GM21515 (cell line): ENCODE measurements at regions not wholly inside any gene's neighbourhood (a gene's known extent, or its start where the extent isn't known, plus 50 kb on each side); places are given as distances from the start of the nearest gene placed in this dataset.

Source experiments
- ATAC-seq: cut with Tn5 transposase; IDR thresholded peaks from one replicate; pipeline ENCODE4 v1.9.1; 2021; ENCODE audit not compliant: unreplicated experiment

DNA sequence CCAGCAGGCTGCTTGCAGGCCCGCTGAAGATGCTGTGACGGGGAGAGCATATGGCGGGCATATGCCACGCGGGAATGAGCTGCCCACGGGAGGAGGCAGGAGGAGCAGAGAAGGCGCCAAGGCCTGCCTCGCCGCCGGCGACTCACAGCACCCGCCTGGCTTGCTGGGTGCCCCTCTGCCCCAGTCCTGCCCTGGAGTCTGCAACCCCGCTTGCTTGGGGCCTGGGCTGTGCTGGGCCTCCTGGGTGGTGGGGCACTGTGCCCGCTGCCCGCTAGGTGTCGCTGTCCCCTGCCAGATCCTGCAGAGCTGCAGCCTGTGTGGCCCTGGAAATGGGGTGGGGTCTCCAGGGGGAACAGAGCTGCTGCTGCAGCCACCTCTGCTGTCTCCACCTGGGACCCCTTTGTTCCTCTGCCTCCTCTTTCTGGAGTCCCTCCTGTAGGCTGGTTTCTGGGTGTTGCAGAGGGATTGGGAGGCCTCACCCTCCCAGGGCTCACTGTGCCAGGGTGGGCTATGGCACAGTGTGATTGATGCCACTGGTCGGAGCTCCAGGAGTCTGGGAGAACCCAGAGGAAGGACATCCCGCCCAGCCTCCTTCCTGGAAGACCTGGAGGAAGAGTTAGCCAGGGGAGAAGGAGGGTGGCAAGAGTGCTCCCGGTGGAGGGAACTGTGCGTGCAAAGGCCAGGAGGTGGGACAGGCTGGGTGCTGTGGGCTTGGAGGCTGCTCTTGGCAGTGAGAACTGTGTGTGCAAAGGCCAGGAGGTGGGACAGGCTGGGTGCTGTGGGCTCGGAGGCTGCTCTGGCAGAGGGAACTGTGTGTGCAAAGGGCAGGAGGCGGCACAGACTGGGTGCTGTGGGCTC lies 141.0 kb upstream of the CIBAR2 start:
- ATAC-seq, result no peak

DNA sequence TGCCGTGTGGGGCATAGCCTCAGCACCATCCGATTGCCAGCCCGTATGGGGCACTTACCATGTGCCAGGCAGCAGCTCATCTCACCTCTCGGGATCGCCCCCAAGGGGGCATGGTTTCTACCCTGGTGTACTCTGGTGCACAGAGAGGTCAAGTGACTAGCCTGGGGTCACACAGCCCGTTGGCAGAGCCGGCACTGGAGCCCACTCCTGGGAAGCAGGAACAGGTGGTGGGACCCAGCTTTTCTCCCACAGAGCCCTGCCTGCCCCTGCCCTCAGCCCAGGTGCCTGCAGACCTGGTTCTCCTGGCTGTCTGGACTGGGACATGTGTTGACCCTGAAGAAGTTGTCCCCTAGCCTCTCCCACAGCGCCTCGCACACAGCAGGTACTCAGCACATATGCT lies 141.8 kb upstream of the CIBAR2 start:
- no peak for ATAC-seq

DNA sequence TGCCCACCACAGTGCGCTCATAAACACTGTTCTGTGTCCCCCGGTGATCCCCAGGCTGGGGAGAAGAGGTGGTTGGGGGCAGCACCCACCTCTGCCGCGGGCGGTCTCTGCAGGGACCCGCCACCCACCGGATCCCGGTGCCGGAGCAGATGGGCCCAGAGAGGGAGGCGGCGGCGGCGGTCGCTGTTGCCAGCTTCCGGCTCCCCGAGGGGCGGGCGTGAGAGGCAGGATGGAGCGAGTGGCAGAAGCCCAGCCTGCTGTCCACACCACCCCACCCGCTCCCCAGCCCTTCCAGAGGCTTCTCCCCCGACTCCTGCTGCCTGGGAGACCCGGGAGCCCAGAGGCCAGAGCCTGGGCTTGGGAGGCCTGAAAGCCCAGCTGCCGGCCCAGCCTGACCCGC lies 142.6 kb upstream of the CIBAR2 start:
- ATAC-seq, result no peak

- ATAC-seq, result no peak
These were observed 143.5 kb upstream of the CIBAR2 start for GRCh38 chr16:85255777-85256176.

DNA sequence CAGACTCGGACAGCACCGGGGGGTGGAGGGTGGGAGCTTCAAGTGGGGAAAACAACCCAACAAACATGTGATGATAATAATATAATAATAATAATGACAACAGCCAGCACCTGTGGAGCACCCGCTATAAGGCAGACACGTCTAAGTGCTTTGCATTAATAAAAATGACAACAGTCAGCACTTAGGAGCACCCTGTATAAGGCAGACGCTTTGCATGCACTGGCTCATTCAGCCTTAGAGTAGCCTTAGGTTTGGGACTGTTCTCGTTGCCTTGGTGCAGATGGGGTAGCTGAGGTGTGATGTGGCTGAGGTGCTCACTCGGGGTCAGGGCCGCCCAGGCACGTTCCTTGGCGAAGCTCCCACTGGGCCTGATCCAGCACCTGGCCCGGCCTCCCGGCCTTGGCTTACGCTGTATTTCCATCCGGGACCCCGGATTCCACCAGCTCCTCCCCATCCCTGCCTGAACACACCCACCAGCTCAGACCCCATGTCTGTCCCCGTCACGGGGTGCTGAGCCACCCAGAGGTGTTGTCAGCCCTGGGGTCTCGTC lies 144.0 kb upstream of the CIBAR2 start:
- ATAC-seq, result no peak

GRCh38 chr16:85257483-85257882 lies 145.2 kb upstream of the CIBAR2 start:
- no peak for ATAC-seq

DNA sequence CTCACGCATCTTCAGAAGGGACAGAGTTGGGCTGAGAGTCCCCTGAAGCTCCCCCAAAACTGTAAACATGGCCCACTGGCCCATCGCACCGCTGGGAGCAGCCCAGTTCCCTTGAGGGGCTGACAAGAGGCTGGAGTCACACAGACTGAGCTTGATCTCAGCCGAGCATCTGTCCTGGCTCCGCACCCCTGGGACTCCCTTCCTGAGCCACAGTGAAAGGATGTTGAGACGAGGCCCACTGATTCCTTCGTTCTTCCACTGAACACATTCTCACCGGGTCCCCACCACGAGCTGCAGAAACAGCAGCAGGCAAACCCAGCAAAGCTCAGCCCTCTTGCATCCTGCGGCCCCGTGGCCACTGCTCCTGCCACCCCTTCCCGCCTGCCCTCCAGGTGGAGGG lies 145.9 kb upstream of the CIBAR2 start:
- ATAC-seq, result no peak

DNA sequence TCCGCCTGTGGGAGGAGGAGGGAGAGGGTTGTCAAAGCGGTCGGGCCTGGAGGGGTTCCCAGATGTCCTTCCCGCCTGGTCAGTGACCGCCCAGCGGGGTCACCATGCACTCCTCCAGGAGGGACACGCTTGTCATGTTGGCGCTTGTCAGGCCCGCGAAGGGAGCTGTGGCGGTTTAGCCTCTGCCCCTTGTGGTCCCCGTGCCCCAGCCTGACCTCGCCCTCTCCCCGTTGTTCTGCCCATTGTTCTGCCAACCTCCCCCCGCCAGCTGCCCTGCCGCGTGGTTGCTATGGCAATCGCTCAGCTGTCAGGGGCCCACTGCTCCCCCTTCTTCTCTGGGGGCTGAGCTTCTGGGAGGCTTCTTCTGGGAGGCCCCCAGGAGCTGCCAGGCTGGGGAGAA lies 146.4 kb upstream of the CIBAR2 start:
- ATAC-seq, result no peak

- ATAC-seq, result no peak
These were observed 147.0 kb upstream of the CIBAR2 start for GRCh38 chr16:85259115-85259831.

DNA sequence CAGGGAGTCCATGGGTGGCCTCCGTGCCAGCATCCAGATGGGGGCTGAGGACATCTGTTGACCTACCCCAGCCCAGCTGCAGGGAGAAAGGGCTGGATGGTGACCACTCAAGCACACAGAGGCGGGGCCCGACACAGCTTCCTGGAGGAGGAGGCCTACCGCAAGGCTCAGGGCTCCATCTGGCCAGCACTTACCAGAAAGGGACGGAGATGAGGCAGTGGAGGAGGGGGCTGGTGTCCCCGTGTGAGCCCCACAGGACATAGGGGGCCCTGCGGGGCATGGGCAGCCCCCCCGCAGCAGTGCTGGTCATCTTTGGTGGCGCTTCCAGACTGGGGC lies 147.5 kb upstream of the CIBAR2 start:
- ATAC-seq, result no peak

GRCh38 chr16:85261204-85261603 lies 148.9 kb upstream of the CIBAR2 start:
- ATAC-seq, result no peak

DNA sequence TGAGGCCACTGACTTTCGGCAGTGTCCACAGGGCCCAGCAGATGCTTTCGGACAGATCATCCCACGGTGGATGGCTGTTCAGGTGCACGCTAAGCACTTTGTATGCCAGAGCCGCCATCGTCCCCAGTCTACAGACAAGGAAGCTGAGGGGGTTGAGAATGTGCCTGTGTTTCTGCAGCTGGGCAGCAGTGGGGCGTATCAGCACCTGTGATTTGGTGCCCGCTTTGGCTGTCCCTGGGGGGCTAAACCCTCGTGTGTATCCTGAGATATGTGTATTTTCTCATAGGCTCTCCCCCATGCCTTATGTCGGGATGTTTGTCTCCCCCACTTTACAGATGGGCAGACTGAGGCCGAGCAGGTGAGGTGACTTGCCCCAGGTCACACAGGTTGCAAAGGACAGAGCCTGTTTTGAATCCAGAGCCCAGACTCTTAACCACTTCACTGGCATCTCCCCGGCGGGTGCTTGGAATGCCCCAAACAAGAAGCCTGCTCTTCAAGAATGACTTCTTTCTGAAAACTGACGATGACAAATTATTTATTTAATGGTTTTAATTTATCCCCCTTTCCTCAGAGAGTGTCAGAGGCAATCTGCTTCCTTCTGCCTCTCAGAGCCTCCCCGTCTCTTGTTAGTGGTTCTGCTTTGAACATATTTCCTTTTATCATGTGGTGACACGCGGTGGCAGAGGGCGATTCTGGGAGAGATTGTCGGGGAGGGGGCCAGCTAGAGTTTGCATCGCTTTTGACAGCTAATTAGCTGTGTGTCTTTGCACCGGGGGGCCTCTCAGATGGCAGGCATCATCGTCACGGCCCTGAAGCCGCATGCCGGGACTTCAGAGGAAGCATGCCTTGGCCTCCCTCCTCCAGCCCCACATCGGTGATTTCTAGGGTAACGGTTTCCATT lies 149.6 kb upstream of the CIBAR2 start:
- no peak for ATAC-seq

DNA sequence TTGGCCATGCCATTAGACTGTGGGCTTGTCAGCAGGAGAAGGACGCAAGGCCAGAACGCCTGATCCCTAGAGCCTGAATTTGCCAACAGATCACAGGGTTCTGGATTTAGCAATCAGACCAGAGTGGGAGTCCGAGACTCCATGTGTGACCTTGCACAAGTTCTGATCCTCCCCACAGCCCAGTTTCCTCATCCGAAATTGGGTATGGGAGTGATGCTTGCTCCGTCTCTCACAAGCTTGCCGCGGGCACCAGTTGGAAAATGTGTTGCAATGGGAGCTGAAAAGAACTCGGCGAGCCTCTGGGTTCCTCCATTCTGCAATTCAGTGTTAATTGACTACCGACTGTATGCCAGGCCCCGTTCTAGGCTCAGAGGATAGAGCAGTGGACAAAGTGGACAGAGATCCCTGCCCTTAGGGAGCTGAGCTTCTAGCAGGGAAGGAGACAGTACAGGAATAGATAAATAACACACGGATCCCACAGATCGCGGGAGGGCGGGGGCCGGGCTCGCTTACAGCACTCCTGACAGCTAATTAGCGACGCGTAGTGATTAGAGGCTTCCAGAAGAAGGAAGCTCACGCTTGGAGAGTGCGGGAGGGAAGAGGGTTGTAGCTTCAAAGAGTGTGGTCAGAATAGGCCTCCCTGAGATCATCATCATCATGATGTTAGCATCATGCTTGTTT lies 150.4 kb upstream of the CIBAR2 start:
- no peak for ATAC-seq

- no peak for ATAC-seq
These were observed 150.9 kb upstream of the CIBAR2 start for GRCh38 chr16:85263239-85263585.

GRCh38 chr16:85264752-85265151 lies 152.5 kb upstream of the CIBAR2 start:
- ATAC-seq, result no peak

DNA sequence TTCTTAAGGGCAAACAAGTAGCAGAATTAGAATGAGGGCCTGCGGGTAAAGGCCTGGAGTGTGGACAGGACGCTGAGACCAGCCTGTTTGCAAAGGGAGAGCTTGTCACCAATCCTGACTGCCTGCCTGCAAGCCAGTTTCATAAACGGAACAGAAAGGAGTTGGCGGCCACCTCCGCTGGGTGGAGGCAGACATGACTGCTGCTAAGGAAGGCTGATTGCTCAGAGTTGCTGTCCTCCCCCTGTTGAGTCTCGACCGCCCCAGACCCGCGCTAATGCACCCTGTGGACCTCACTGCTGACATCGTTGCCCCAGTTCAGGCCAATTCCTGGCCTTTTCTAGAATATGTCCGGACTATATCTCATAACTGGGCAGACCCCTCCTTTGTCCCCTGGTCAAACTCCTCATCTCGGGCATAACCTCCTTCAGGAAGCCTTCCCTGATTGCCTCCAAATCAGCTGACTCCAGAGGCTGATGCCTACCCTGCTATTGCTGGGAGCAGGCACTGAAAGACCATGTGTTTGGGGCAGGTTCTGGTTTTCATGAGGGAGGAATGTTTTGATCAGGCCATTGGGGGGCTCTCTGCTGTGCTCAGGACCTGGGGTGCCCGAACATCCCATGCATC lies 153.0 kb upstream of the CIBAR2 start:
- ATAC-seq, result no peak

DNA sequence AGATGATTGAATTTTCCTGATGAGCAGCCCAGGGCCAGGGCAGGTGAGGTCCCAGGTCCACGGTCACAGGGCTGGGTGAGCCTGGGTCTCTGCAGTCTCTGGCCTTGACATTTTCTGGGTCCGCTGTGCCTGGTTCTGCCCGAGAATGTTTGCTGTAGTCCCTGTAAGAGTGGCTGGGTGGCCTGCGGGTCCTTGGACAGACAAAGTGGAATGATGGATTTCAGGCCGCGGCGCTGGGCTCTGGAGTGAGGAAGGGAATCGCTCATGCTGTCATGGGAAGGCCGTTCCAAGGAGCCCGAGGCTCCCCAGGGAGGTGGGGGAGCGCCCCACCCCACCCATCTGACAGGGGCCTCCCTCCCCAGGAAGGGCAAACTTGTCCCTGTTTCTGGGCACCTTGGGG lies 153.5 kb upstream of the CIBAR2 start:
- ATAC-seq, result no peak

DNA sequence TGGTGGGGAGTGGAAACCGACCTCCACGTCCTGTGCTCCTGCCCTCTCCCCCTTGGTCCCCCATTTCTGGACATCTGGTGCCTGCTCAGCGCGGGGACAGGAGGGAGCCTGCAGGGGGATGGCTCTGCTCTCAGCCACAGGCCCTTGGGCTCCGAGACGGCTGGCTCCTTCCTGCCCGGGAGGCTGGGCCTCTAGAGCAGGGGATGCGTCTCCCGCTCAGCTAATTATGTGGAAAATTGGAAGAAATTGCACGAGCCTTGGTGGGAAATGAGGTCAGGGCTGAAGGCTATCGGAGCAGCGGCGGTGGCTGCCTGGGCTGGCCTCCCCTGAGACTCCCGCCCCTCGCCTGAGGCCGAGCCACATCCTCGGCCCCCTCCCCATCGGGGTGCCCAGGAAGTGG lies 154.6 kb upstream of the CIBAR2 start:
- no peak for ATAC-seq

- ATAC-seq, result no peak
These were observed 155.2 kb upstream of the CIBAR2 start for GRCh38 chr16:85267414-85267945.

DNA sequence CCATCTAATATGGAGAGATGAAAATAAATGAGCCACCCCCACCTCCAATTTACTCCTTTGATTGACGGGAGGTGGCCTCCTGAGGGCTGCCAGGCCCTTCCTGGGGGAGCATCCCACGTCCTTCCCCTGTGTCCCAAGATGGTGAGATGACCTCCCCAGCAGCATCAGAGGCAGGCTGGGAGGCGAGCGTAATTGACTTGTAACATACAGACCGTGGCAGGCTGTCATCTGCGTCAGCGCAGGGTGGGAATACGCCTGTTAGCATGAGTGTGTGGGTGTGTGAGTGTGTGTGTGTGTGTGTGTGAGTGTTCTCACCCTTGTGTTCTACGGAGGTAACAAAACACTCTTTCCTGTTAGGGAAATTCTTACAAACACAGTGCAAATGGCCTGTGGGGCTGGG lies 156.9 kb upstream of the CIBAR2 start:
- no peak for ATAC-seq
